ENCODE measurements at regions not wholly inside any gene's neighbourhood (a gene's known extent, or its start where the extent isn't known, plus 50 kb on each side); places are given as distances from the start of the nearest gene placed in this dataset.

DNA sequence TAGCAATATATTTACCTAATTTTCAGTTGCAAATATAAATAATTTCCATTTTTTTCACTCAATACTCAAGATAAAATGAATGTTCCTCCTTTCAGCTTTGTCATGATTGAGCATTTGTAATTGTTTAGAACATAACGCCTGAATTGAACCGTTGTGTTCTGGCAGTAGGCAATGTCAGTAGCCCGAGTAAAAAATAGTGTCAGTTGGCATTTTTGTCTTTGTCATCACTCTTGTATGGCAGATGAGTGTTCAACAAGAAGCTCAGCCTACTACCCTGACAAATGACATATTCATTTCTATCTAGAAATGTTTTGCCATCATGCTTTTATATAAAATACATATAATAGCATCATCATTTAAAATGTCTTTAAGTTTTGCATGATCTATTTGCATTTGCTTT lies 691.4 kb upstream of the NCAM2 start:
- H3K27ac Mint-ChIP-seq = no peak overlapping the region
- H3K36me3 Mint-ChIP-seq = no peaks in the 10 kb centered on the region
- ATAC-seq (ENCODE audit: low read depth) (no peak), DNase-seq (ENCODE audit: low spot score in 2 of 2) (no peak)
- no peaks in the 10 kb centered on the region for H3K27me3 Mint-ChIP-seq
- H3K4me1 Mint-ChIP-seq = no peaks in the 10 kb centered on the region
- peaks cover 1% of the 10 kb centered on the region for H3K9me3 Mint-ChIP-seq
- no peak overlapping the region for H3K4me3 Mint-ChIP-seq

- no peak overlapping the region for H3K27ac Mint-ChIP-seq
- peaks cover 1% of the 10 kb centered on the region for H3K9me3 Mint-ChIP-seq
- H3K27me3 Mint-ChIP-seq = no peaks in the 10 kb centered on the region
- no peaks in the 10 kb centered on the region for H3K36me3 Mint-ChIP-seq
- DNase-seq (ENCODE audit: low spot score in 2 of 2) = no peak
- H3K4me3 Mint-ChIP-seq = no peak overlapping the region
- no peaks in the 10 kb centered on the region for H3K4me1 Mint-ChIP-seq
- no peak for ATAC-seq (ENCODE audit: low read depth)
These were observed 689.5 kb upstream of the NCAM2 start for GRCh38 chr21:20308586-20309315.

- Mint-ChIP-seq H3K9me3 (peaks cover 4% of the 10 kb centered on the region), H3K4me3 (no peak overlapping the region), H3K27ac (no peak overlapping the region), H3K36me3 (no peaks in the 10 kb centered on the region), H3K4me1 (no peaks in the 10 kb centered on the region), H3K27me3 (no peaks in the 10 kb centered on the region)
- ATAC-seq (ENCODE audit: low read depth) = no peak
- DNase-seq (ENCODE audit: low spot score in 2 of 2) = no peak
These were observed 686.9 kb upstream of the NCAM2 start for GRCh38 chr21:20311234-20311787.

- no peak overlapping the region for H3K4me3 Mint-ChIP-seq
These were observed 685.2 kb upstream of the NCAM2 start for GRCh38 chr21:20313013-20313412.

GRCh38 chr21:20315042-20315441 lies 683.2 kb upstream of the NCAM2 start:
- Mint-ChIP-seq H3K4me1 (no peaks in the 10 kb centered on the region), H3K36me3 (no peaks in the 10 kb centered on the region), H3K27ac (no peak overlapping the region), H3K27me3 (no peaks in the 10 kb centered on the region), H3K9me3 (peaks cover 7% of the 10 kb centered on the region), H3K4me3 (no peak overlapping the region)
- DNase-seq (ENCODE audit: low spot score in 2 of 2) (no peak), ATAC-seq (ENCODE audit: low read depth) (no peak)

More at GRCh38 chr21:20313013-20313412, 685.2 kb upstream of the NCAM2 start:
- DNase-seq (ENCODE audit: low spot score in 2 of 2) = no peak
- H3K27ac Mint-ChIP-seq = no peak overlapping the region
- H3K4me1 Mint-ChIP-seq = no peaks in the 10 kb centered on the region
- H3K36me3 Mint-ChIP-seq = no peaks in the 10 kb centered on the region
- no peak for ATAC-seq (ENCODE audit: low read depth)
- H3K27me3 Mint-ChIP-seq = no peaks in the 10 kb centered on the region
- H3K9me3 Mint-ChIP-seq = peaks cover 8% of the 10 kb centered on the region

DNA sequence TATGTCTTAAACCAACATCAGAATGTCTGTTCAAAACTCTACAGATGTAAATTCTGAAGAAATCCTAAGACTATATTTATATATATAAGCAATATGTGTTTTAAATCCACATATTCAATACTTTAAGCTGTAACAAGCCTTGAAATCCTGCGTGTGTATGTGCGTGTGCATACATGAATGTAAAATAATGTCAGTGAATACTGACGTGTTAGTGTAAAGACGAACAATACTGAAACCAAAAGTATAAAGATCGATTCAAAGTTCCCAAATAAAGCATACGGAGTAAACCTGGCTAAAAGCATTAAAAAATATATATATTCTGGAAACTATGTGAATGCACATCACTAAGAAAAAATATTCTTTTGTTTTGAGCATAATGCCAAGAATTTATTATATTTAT lies 668.6 kb upstream of the NCAM2 start:
- peaks cover 4% of the 10 kb centered on the region for H3K9me3 Mint-ChIP-seq
- ATAC-seq (ENCODE audit: low read depth) = no peak
- H3K27ac Mint-ChIP-seq = no peak overlapping the region
- H3K27me3 Mint-ChIP-seq = no peaks in the 10 kb centered on the region
- H3K36me3 Mint-ChIP-seq = no peaks in the 10 kb centered on the region
- no peaks in the 10 kb centered on the region for H3K4me1 Mint-ChIP-seq
- no peak for DNase-seq (ENCODE audit: low spot score in 2 of 2)
- H3K4me3 Mint-ChIP-seq = no peak overlapping the region

GRCh38 chr21:20330652-20331051 lies 667.6 kb upstream of the NCAM2 start:
- Mint-ChIP-seq H3K9me3 (peaks cover 4% of the 10 kb centered on the region), H3K4me1 (no peaks in the 10 kb centered on the region), H3K27ac (no peak overlapping the region), H3K27me3 (no peaks in the 10 kb centered on the region), H3K4me3 (no peak overlapping the region), H3K36me3 (no peaks in the 10 kb centered on the region)
- ATAC-seq (ENCODE audit: low read depth) = no peak
- no peak for DNase-seq (ENCODE audit: low spot score in 2 of 2)

- H3K4me3 Mint-ChIP-seq = no peak overlapping the region
- H3K27me3 Mint-ChIP-seq = no peaks in the 10 kb centered on the region
- ATAC-seq (ENCODE audit: low read depth) (no peak), DNase-seq (ENCODE audit: low spot score in 2 of 2) (no peak)
- H3K36me3 Mint-ChIP-seq = no peaks in the 10 kb centered on the region
- no peaks in the 10 kb centered on the region for H3K4me1 Mint-ChIP-seq
- H3K9me3 Mint-ChIP-seq = peaks cover 4% of the 10 kb centered on the region
- H3K27ac Mint-ChIP-seq = no peak overlapping the region
These were observed 663.6 kb upstream of the NCAM2 start for GRCh38 chr21:20334585-20334984.

DNA sequence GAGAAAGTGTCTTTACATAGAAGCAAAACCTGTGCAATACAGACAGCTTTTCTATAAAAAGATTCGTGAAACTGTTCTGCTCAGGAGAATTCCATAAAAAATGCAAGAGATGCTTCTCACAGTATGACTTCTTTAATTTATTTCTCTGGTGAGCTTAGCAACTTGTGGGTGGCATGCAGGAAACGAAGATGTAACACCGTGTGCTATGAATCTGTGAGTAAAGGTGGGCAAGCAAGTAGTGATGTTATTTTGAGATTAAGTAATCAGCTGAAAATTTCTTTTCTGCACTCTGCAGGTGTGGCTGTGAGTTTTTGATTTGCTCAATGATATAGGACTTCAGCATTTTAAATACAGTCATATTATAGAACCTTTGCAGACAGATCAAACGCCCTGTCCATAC lies 656.8 kb upstream of the NCAM2 start:
- peaks cover 8% of the 10 kb centered on the region for H3K9me3 Mint-ChIP-seq
- no peaks in the 10 kb centered on the region for H3K4me1 Mint-ChIP-seq
- DNase-seq (ENCODE audit: low spot score in 2 of 2) (no peak), ATAC-seq (ENCODE audit: low read depth) (no peak)
- H3K27me3 Mint-ChIP-seq = no peaks in the 10 kb centered on the region
- no peaks in the 10 kb centered on the region for H3K36me3 Mint-ChIP-seq
- no peak overlapping the region for H3K4me3 Mint-ChIP-seq
- no peak overlapping the region for H3K27ac Mint-ChIP-seq

DNA sequence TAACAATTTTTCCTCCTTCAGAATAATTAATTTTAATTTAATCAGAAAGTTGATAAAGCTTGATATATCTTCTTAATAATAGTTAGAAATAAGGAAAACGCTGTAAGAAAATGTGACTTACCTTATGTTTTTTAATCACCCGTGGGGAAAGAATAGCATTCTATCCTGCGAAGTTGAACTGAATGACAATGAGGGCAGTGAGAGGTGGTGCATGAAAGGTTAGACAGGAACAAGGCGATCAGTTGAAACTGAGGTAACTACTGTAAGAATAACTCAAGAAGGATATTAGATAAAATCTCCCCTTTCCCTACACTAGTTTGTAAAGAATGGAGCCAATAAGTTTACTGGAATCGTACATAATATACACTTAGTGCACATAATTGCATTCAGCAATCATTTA lies 655.0 kb upstream of the NCAM2 start:
- ATAC-seq (ENCODE audit: low read depth) = no peak
- no peak overlapping the region for H3K4me3 Mint-ChIP-seq
- DNase-seq (ENCODE audit: low spot score in 2 of 2) = no peak

GRCh38 chr21:20351138-20351537 lies 647.1 kb upstream of the NCAM2 start:
- peaks cover 6% of the 10 kb centered on the region for H3K9me3 Mint-ChIP-seq
- no peak for DNase-seq (ENCODE audit: low spot score in 2 of 2)
- ATAC-seq (ENCODE audit: low read depth) = no peak
- no peak overlapping the region for H3K27ac Mint-ChIP-seq
- no peaks in the 10 kb centered on the region for H3K36me3 Mint-ChIP-seq
- no peak overlapping the region for H3K4me3 Mint-ChIP-seq
- H3K4me1 Mint-ChIP-seq = no peaks in the 10 kb centered on the region
- H3K27me3 Mint-ChIP-seq = no peaks in the 10 kb centered on the region

More for the DNA sequence above, 655.0 kb upstream of the NCAM2 start:
- Mint-ChIP-seq H3K27me3 (no peaks in the 10 kb centered on the region), H3K27ac (no peak overlapping the region), H3K36me3 (no peaks in the 10 kb centered on the region), H3K9me3 (peaks cover 13% of the 10 kb centered on the region), H3K4me1 (no peaks in the 10 kb centered on the region)

GRCh38 chr21:20353351-20353750 lies 644.9 kb upstream of the NCAM2 start:
- peaks cover 1% of the 10 kb centered on the region for H3K9me3 Mint-ChIP-seq

GRCh38 chr21:20373031-20373430 lies 625.2 kb upstream of the NCAM2 start:
- no peak overlapping the region for H3K27ac Mint-ChIP-seq
- no peaks in the 10 kb centered on the region for H3K4me1 Mint-ChIP-seq
- ATAC-seq (ENCODE audit: low read depth) (no peak), DNase-seq (ENCODE audit: low spot score in 2 of 2) (no peak)
- peaks cover 7% of the 10 kb centered on the region for H3K9me3 Mint-ChIP-seq
- H3K36me3 Mint-ChIP-seq = no peaks in the 10 kb centered on the region
- no peak overlapping the region for H3K4me3 Mint-ChIP-seq
- no peaks in the 10 kb centered on the region for H3K27me3 Mint-ChIP-seq

More at GRCh38 chr21:20353351-20353750, 644.9 kb upstream of the NCAM2 start:
- ATAC-seq (ENCODE audit: low read depth) (no peak), DNase-seq (ENCODE audit: low spot score in 2 of 2) (no peak)
- no peaks in the 10 kb centered on the region for H3K27me3 Mint-ChIP-seq
- H3K27ac Mint-ChIP-seq = no peak overlapping the region
- H3K4me3 Mint-ChIP-seq = no peak overlapping the region
- H3K4me1 Mint-ChIP-seq = no peaks in the 10 kb centered on the region
- no peaks in the 10 kb centered on the region for H3K36me3 Mint-ChIP-seq

- no peaks in the 10 kb centered on the region for H3K4me1 Mint-ChIP-seq
- no peaks in the 10 kb centered on the region for H3K36me3 Mint-ChIP-seq
- no peak overlapping the region for H3K4me3 Mint-ChIP-seq
- ATAC-seq (ENCODE audit: low read depth) = no peak
- H3K27ac Mint-ChIP-seq = no peak overlapping the region
- DNase-seq (ENCODE audit: low spot score in 2 of 2) = no peak
- H3K9me3 Mint-ChIP-seq = peaks cover 3% of the 10 kb centered on the region
- no peaks in the 10 kb centered on the region for H3K27me3 Mint-ChIP-seq
These were observed 621.0 kb upstream of the NCAM2 start for GRCh38 chr21:20377250-20377649.

- no peak for DNase-seq (ENCODE audit: low spot score in 2 of 2)
- Mint-ChIP-seq H3K4me1 (no peaks in the 10 kb centered on the region), H3K9me3 (peaks cover 13% of the 10 kb centered on the region), H3K27ac (no peak overlapping the region), H3K36me3 (no peaks in the 10 kb centered on the region), H3K4me3 (no peak overlapping the region), H3K27me3 (no peaks in the 10 kb centered on the region)
- ATAC-seq (ENCODE audit: low read depth) = no peak
These were observed 609.8 kb upstream of the NCAM2 start for GRCh38 chr21:20388400-20388799.
